Spleen (tissue), 7 donors: ENCODE measurements at regions not wholly inside any gene's neighbourhood (a gene's known extent, or its start where the extent isn't known, plus 50 kb on each side); places are given as distances from the start of the nearest gene placed in this dataset.

Experiments used
- CTCF ChIP-seq, 11 experiments: fragments of 200-600 bp in 7 of 11; fragments of 450-650 bp in 4 of 11; sonication (generic) in 4 of 11; IDR thresholded peaks in 8 of 11; conservative IDR thresholded peaks in 3 of 11; 1 replicate in 7 of 11; 2 replicates in 4 of 11; pipeline versions ENCODE4 v1.4.0 to v1.8.0; 2016 to 2021; ENCODE audit warnings: antibody characterized with exemption in 11 of 11, inconsistent platforms in 4 of 11, mild to moderate bottlenecking in 1 of 11
- POLR2A ChIP-seq, 3 donors: fragments of 450-650 bp; IDR thresholded peaks; one replicate each; pipeline ENCODE4 v1.5.1; 2017; ENCODE audit warnings: antibody characterized with exemption in 3 of 3, mild to moderate bottlenecking in 1 of 3
- POLR2AphosphoS5 ChIP-seq, 3 donors: sonication (generic); formaldehyde crosslinking; IDR thresholded peaks; one replicate each; pipeline ENCODE4 v1.5.1; 2017; ENCODE audit warnings: antibody characterized with exemption in 3 of 3
- donor health status: DM: no; HTN: no; CAD: no; lungs with moderate emphysema.
- donor health status: DM: no; HTN: no; CAD: no.
- donor health status: DM: no; HTN: no; CAD: no.

GRCh38 chr18:35803551-35803950 is 168.9 kb upstream of the RMP24 start:
- TF ChIP-seq POLR2AphosphoS5 (IDR thresholded peaks at IDR 0.05) (no peak), CTCF (IDR thresholded peaks at IDR 0.05 in 8 of 11, conservative IDR thresholded peaks at IDR 0.05 in 3 of 11) (no peak), POLR2A (IDR thresholded peaks at IDR 0.05) (no peak)
